IPS DF 6.9 (cell line): ENCODE measurements at regions not wholly inside any gene's neighbourhood (a gene's known extent, or its start where the extent isn't known, plus 50 kb on each side); places are given as distances from the start of the nearest gene placed in this dataset.

Experiments used
- DNase-seq: peaks from one replicate; pipeline ENCODE4 v3.0.0-alpha.2; 2013; ENCODE audit warnings: low read depth, low spot score
- H3K27ac ChIP-seq: one replicate; pipeline ENCODE4 v1.5.1; 2013; ENCODE audit warnings: low read length, control low read depth
- H3K27me3 ChIP-seq: 2 replicates; pipeline ENCODE4 v1.6.1; 2013; ENCODE audit warnings: mild to moderate bottlenecking, low read length; ENCODE audit not compliant: control insufficient read depth, insufficient read depth
- H3K36me3 ChIP-seq: 2 replicates; pipeline ENCODE4 v1.6.1; 2013; ENCODE audit warnings: low read length; ENCODE audit not compliant: control insufficient read depth, insufficient read depth
- H3K4me1 ChIP-seq: 2 replicates; pipeline ENCODE4 v1.6.1; 2013; ENCODE audit warnings: low read length; ENCODE audit not compliant: control insufficient read depth, insufficient read depth
- H3K4me3 ChIP-seq: 2 replicates; pipeline ENCODE4 v1.5.1; 2013; ENCODE audit warnings: mild to moderate bottlenecking, low read length
- H3K9me3 ChIP-seq: 2 replicates; pipeline ENCODE4 v1.6.1; 2013; ENCODE audit warnings: low read length, inconsistent platforms; ENCODE audit not compliant: control insufficient read depth, insufficient read depth
- WGBS: extraction: QIAGEN DNeasy Blood & Tissue Kit; methylation state at CpG from one replicate; pipeline ENCODE4 v1.1.7; 2013; ENCODE audit warnings: mixed read lengths, missing lambda C conversion rate; ENCODE audit not compliant: insufficient read length, insufficient coverage; 5-methylcytosine and 5-hydroxymethylcytosine counted together

DNA sequence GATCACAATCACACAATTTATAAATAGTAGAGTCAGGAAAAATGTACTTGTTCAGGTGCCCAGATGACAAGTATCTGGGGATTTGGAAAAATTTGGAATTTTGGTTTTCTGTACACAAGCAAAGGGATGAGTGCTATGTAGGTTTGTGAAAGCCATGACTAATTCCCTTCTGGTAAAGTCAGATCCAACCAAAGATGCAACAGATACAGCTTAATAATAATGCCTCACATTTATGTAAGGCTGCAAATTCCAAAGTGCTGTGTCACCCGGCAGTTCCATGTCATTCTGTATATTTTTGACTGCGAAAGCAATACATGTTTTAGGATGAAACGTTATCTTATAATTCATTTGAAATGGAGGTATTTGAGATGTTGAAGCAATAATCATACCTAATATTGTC is 102.7 kb upstream of the AGBL1 start:
- H3K36me3 ChIP-seq = no peaks in the 10 kb centered on the region
- no peaks in the 10 kb centered on the region for H3K27me3 ChIP-seq
- whole genome bisulfite sequencing = no CpG with 5 or more reads among the region's 3 CpGs
- H3K4me3 ChIP-seq = no peak overlapping the region
- no peak for DNase-seq
- no peak overlapping the region for H3K27ac ChIP-seq
- H3K9me3 ChIP-seq = no peaks in the 10 kb centered on the region
- H3K4me1 ChIP-seq = no peaks in the 10 kb centered on the region

DNA sequence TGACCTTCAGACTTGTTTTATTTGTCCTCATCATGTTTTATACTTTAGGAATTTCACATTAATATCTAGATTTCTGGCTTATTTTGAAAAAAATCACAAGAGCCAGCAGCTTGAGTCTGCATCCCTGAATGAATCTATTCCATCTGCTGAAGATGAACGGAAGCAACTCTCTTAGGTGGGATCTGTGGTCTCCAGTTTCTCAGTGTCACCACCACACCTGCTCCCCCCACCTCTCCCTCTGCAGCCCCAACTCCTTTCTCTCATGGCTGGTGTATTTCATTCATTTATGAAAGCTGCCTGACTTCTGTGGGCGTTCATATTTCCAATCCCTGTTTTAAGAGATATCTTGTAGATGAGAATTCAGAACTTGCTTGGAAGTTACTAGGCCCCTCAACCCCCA is 102.1 kb upstream of the AGBL1 start:
- Histone ChIP-seq H3K9me3 (no peaks in the 10 kb centered on the region), H3K27ac (no peak overlapping the region), H3K4me3 (no peak overlapping the region), H3K27me3 (no peaks in the 10 kb centered on the region), H3K36me3 (no peaks in the 10 kb centered on the region), H3K4me1 (no peaks in the 10 kb centered on the region)
- WGBS = no CpG with 5 or more reads among the region's 2 CpGs
- no peak for DNase-seq

DNA sequence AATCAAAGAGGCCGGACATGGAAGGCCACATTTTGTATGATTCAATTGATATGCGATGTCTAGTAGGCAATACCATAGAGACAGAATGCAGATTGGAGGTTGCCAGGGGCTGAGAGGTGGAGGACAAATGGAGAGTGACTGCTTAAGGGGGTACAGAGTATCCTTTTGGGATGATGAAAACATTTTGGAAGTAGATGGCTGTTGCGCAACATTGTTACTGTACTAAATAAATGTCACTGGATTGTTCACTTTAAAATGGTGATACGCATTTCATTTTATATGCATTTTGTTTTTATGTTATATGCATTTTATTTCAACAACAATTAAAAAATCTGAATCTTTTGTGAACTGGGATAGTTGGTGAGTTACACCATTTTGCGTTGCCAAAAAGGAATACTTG is 99.7 kb upstream of the AGBL1 start:
- Histone ChIP-seq H3K4me3 (no peak overlapping the region), H3K27me3 (no peaks in the 10 kb centered on the region), H3K27ac (no peak overlapping the region), H3K4me1 (no peaks in the 10 kb centered on the region), H3K36me3 (no peaks in the 10 kb centered on the region), H3K9me3 (no peaks in the 10 kb centered on the region)
- DNase-seq = no peak
- WGBS = no CpG with 5 or more reads among the region's 5 CpGs

DNA sequence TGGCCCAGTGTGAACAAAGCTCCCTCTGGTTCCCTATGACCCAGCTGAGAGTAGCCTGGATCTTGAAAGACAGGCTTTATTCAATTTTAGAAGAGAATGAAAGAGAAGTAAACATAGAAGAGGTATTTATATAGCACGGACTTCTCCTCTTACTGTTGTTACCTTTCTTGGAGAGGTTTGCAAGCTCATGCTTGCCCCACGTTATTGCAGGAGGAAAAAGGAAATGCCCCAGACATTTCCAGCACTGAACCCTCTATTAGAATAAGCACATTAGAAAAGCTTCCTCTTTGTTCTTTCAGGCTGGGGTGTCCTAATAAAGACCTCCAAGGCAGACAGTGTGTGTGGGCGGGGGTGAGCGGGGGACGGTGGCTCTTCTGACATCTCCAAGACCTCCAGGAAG is 98.7 kb upstream of the AGBL1 start:
- no CpG with 5 or more reads among the region's 5 CpGs for WGBS
- Histone ChIP-seq H3K4me1 (no peaks in the 10 kb centered on the region), H3K4me3 (no peak overlapping the region), H3K27me3 (no peaks in the 10 kb centered on the region), H3K27ac (no peak overlapping the region), H3K9me3 (no peaks in the 10 kb centered on the region), H3K36me3 (no peaks in the 10 kb centered on the region)
- no peak for DNase-seq

DNA sequence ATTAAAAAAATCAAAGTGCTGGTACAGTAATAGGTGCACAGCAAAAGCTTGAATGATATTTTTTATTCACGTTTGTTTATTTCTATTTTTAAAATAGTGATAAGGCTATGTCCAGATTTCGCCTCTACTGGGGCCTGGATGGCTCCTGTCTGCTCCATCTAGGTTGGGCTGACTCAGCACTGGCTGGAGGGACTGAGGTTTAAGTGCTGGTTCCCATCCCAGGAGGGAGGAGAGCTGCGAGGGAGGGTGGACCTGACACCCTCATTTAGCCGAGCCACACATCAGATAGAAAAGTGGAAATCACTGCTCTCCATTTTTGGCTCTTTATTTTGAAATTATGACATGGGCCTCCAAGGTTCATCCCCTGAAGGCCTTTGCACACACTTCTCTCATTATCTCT is 95.4 kb upstream of the AGBL1 start:
- Histone ChIP-seq H3K9me3 (no peaks in the 10 kb centered on the region), H3K4me3 (no peak overlapping the region), H3K36me3 (no peaks in the 10 kb centered on the region), H3K27me3 (no peaks in the 10 kb centered on the region), H3K4me1 (no peaks in the 10 kb centered on the region), H3K27ac (no peak overlapping the region)
- WGBS = no CpG with 5 or more reads among the region's 4 CpGs
- DNase-seq = no peak

DNA sequence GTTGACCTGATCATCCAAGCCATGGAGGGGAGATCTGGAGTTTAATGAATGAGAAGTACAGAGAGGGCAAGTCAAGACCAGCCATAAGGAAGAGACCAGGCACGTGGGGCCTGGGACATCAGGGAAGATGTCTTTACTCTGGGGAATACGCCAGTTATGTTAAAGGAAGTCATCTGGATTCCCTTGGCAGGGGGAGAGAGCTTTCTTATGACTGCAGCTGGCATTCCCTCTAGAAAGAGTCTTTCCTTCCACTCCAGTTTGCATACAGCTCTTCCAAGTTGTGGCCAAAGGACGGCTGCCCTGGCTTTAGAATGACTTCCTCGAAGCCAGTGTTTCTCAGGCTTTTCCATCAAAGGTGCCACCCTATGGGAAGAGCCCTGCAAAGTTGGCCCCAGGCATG is 93.6 kb upstream of the AGBL1 start:
- no peaks in the 10 kb centered on the region for H3K4me1 ChIP-seq
- H3K27ac ChIP-seq = no peak overlapping the region
- no CpG with 5 or more reads among the region's 4 CpGs for WGBS
- H3K4me3 ChIP-seq = no peak overlapping the region
- no peaks in the 10 kb centered on the region for H3K36me3 ChIP-seq
- H3K9me3 ChIP-seq = no peaks in the 10 kb centered on the region
- no peak for DNase-seq
- no peaks in the 10 kb centered on the region for H3K27me3 ChIP-seq

DNA sequence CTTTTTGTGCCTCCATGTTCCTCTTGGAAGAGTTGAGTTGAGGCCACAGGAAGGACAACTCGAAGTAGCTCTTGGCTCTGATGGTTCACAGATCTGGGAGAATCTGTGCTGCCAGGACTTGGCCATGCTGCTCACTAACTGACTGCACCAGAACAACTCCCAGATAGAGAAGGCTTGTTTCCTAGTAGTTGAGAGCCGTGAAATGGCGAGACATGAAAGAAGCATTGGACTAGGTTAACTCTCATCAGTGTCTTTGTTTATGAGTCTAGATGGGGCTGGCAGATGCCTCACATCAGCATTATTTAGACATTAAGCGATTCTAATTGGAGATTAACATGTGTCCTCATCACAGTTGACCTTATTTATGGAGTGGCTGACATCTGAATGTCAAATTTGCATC is 92.9 kb upstream of the AGBL1 start:
- no peaks in the 10 kb centered on the region for H3K36me3 ChIP-seq
- no peak for DNase-seq
- no peaks in the 10 kb centered on the region for H3K27me3 ChIP-seq
- H3K4me3 ChIP-seq = no peak overlapping the region
- no peaks in the 10 kb centered on the region for H3K9me3 ChIP-seq
- H3K27ac ChIP-seq = no peak overlapping the region
- no peaks in the 10 kb centered on the region for H3K4me1 ChIP-seq
- no CpG with 5 or more reads among the region's 4 CpGs for WGBS

DNA sequence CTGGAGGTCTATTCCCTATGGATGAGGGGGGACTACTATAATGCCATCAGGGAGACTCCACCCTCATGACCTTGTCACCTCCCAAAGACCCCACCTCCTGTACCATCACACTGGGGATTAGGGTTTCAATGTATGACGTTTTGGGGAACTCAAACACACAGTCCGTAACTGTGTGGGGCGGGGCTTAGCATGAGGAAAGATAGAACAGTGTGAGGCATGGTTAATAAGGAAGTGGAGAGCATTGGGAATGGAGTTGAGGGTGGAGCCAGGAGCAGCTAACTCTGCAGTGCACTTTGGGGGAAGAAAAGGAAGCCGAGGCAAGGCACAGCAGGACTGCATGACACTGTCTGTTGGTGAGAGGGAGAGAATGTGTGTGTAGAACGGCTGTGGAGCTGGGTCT is 90.9 kb upstream of the AGBL1 start:
- Histone ChIP-seq H3K4me1 (no peaks in the 10 kb centered on the region), H3K27me3 (no peaks in the 10 kb centered on the region), H3K4me3 (no peak overlapping the region), H3K27ac (no peak overlapping the region), H3K36me3 (no peaks in the 10 kb centered on the region), H3K9me3 (no peaks in the 10 kb centered on the region)
- DNase-seq = no peak
- WGBS = no CpG with 5 or more reads among the region's 5 CpGs

DNA sequence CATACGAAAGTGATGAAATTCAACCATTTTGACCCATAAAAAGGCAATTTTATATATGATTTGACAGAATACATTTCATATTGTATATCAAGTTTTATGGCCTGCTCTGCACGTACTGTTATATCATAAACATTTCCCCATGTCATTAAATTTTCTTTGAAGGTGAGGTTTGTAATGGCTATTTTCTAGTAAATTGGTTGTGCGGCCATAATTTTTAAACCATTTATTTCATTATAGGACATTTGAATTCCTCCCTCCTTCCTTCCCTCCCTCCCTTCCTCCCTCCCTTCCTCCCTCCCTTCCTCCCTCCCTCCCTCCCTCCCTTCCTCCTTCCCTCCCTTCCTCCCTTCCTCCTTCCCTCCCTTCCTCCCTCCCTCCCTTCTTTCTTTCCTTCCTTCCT is 87.4 kb upstream of the AGBL1 start:
- WGBS = no CpG with 5 or more reads among the region's 3 CpGs
- DNase-seq = no peak
- Histone ChIP-seq H3K9me3 (no peaks in the 10 kb centered on the region), H3K4me3 (no peak overlapping the region), H3K4me1 (no peaks in the 10 kb centered on the region), H3K27me3 (no peaks in the 10 kb centered on the region), H3K36me3 (no peaks in the 10 kb centered on the region), H3K27ac (no peak overlapping the region)

DNA sequence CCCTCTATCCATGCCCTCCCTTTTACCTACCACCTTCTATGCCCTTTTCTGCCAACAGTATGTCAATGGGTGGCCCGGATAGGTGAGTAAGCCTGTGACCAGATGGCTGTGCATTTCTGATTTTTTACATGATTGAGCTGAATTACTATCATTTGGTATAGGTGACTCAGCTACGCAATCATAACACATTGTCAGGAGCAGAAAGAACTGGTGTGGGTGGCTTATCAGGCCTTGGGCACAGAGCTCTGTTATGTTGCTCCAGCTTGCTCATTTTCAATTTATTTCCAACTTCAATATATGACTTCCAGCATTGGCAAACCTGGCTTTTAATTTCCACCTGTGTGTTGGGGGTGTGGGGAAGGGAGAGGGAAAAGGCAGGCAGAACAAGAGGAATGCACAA is 86.6 kb upstream of the AGBL1 start:
- no CpG with 5 or more reads among the region's 2 CpGs for WGBS
- no peaks in the 10 kb centered on the region for H3K4me1 ChIP-seq
- no peak for DNase-seq
- no peaks in the 10 kb centered on the region for H3K27me3 ChIP-seq
- H3K4me3 ChIP-seq = no peak overlapping the region
- H3K36me3 ChIP-seq = no peaks in the 10 kb centered on the region
- H3K9me3 ChIP-seq = no peaks in the 10 kb centered on the region
- no peak overlapping the region for H3K27ac ChIP-seq

DNA sequence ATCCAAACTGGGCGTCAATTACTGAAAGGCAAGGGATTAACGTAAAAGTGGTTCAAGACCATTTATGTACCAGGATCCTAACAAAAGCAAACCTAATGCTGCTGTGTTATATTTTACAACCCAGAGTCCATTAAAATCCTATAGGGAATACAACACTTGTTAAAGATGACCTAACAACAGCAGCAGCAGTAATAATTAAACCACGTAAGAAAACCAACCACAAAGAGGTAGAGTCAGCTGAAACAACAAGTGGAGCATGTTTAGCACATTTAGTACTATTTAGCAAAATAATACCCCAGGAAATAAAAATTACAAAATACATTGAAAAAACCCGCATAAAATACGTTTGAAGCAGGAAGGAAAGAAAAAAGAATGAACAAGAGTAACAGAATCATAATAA is 82.1 kb upstream of the AGBL1 start:
- H3K27ac ChIP-seq = no peak overlapping the region
- no CpG with 5 or more reads among the region's 5 CpGs for WGBS
- H3K36me3 ChIP-seq = no peaks in the 10 kb centered on the region
- DNase-seq = no peak
- H3K27me3 ChIP-seq = no peaks in the 10 kb centered on the region
- no peak overlapping the region for H3K4me3 ChIP-seq
- no peaks in the 10 kb centered on the region; the same call in 1 of the 2 replicates for H3K4me1 ChIP-seq
- H3K9me3 ChIP-seq = no peaks in the 10 kb centered on the region
